ENCODE measurements at regions not wholly inside any gene's neighbourhood (a gene's known extent, or its start where the extent isn't known, plus 50 kb on each side); places are given as distances from the start of the nearest gene placed in this dataset.

GRCh38 chr9:115211413-115212124 lies 93.6 kb upstream of the TNC start:
- no peak for DNase-seq (ENCODE audit: low spot score)
- no peak overlapping the region for H3K4me3 ChIP-seq
- WGBS: 62% methylated on average over 3 of the region's 3 CpGs
- no peaks in the 10 kb centered on the region for H3K36me3 ChIP-seq
- intact Hi-C loops (cut with DNase I): loop anchor here (10.0 kb wide), 1 partner anchor 177 kb away; no protein-coding TSS in a partner anchor
- no peak for TF ChIP-seq POLR2AphosphoS5 (IDR thresholded peaks at IDR 0.05)
- no peak for TF ChIP-seq POLR2A (IDR thresholded peaks at IDR 0.05)
- no peak for TF ChIP-seq CTCF (IDR thresholded peaks at IDR 0.05)
- H3K27ac ChIP-seq: no peak overlapping the region
- H3K9me3 ChIP-seq: no peaks in the 10 kb centered on the region
- H3K4me1 ChIP-seq (replicated peaks): no peaks in the 10 kb centered on the region
- no peaks in the 10 kb centered on the region for H3K27me3 ChIP-seq (replicated peaks; ENCODE audit: insufficient read depth)

- Histone ChIP-seq H3K36me3 (no peaks in the 10 kb centered on the region), H3K27me3 (replicated peaks; ENCODE audit: insufficient read depth) (no peaks in the 10 kb centered on the region), H3K27ac (no peak overlapping the region), H3K9me3 (no peaks in the 10 kb centered on the region), H3K4me1 (replicated peaks) (no peaks in the 10 kb centered on the region), H3K4me3 (no peak overlapping the region)
- intact Hi-C loops (cut with DNase I): loop anchor here (10.0 kb wide), 1 partner anchor 177 kb away; no protein-coding TSS in a partner anchor
- TF ChIP-seq POLR2A (IDR thresholded peaks at IDR 0.05) (no peak), POLR2AphosphoS5 (IDR thresholded peaks at IDR 0.05) (no peak)
- DNase-seq (ENCODE audit: low spot score): no peak
Measured at GRCh38 chr9:115212125-115212605, 94.2 kb upstream of the TNC start.

- TF ChIP-seq POLR2AphosphoS5 (IDR thresholded peaks at IDR 0.05) (no peak), POLR2A (IDR thresholded peaks at IDR 0.05) (no peak), CTCF (IDR thresholded peaks at IDR 0.05) (no peak)
- Histone ChIP-seq H3K27ac (no peak overlapping the region), H3K9me3 (no peaks in the 10 kb centered on the region), H3K4me1 (replicated peaks) (no peaks in the 10 kb centered on the region), H3K36me3 (no peaks in the 10 kb centered on the region), H3K27me3 (replicated peaks; ENCODE audit: insufficient read depth) (no peaks in the 10 kb centered on the region), H3K4me3 (no peak overlapping the region)
- no peak for DNase-seq (ENCODE audit: low spot score)
- intact Hi-C loops (cut with DNase I): loop anchor here (10.0 kb wide), 1 partner anchor 178 kb away; no protein-coding TSS in a partner anchor
- WGBS: 61% methylated on average over 3 of the region's 3 CpGs
Measured at GRCh38 chr9:115212832-115213231, 94.9 kb upstream of the TNC start.

- Histone ChIP-seq H3K27ac (no peak overlapping the region), H3K27me3 (replicated peaks; ENCODE audit: insufficient read depth) (no peaks in the 10 kb centered on the region), H3K4me3 (no peak overlapping the region), H3K36me3 (no peaks in the 10 kb centered on the region), H3K9me3 (no peaks in the 10 kb centered on the region), H3K4me1 (replicated peaks) (no peaks in the 10 kb centered on the region)
- no peak for DNase-seq (ENCODE audit: low spot score)
- no peak for TF ChIP-seq CTCF (IDR thresholded peaks at IDR 0.05)
- TF ChIP-seq POLR2AphosphoS5 (IDR thresholded peaks at IDR 0.05): peak; percentile 60
- intact Hi-C loops (cut with DNase I): loop anchor here (10.0 kb wide), 1 partner anchor 179 kb away; no protein-coding TSS in a partner anchor
- 12% methylated on average over 2 of the region's 2 CpGs for WGBS
Measured at GRCh38 chr9:115213818-115214334, 95.9 kb upstream of the TNC start.

GRCh38 chr9:115216873-115217272 lies 98.9 kb upstream of the TNC start:
- Histone ChIP-seq H3K4me1 (replicated peaks) (no peaks in the 10 kb centered on the region), H3K27ac (no peak overlapping the region), H3K4me3 (no peak overlapping the region), H3K9me3 (no peaks in the 10 kb centered on the region), H3K36me3 (no peaks in the 10 kb centered on the region), H3K27me3 (replicated peaks; ENCODE audit: insufficient read depth) (no peaks in the 10 kb centered on the region)
- DNase-seq (ENCODE audit: low spot score): no peak
- 96% methylated on average over 6 of the region's 6 CpGs for WGBS
- no peak for TF ChIP-seq POLR2AphosphoS5 (IDR thresholded peaks at IDR 0.05)
- no peak for TF ChIP-seq POLR2A (IDR thresholded peaks at IDR 0.05)
- no peak for TF ChIP-seq CTCF (IDR thresholded peaks at IDR 0.05)
- intact Hi-C loops (cut with DNase I): loop anchor here (10.0 kb wide), 1 partner anchor 182 kb away; no protein-coding TSS in a partner anchor

Measured in prostate gland (tissue), 2 donors.